Caco-2 (cell line): ENCODE measurements at regions not wholly inside any gene's neighbourhood (a gene's known extent, or its start where the extent isn't known, plus 50 kb on each side); places are given as distances from the start of the nearest gene placed in this dataset.

Source experiments
- BruUV-seq: library from RNA; stranded (reverse); fragments of 400-500 nt; replicated peaks from 2 replicates; lab custom pipeline; 2021; lab: Mats Ljungman, UMichigan
- CTCF ChIA-PET: fragments of 300-600 bp; sonication (Branson Sonifier 250); formaldehyde crosslinking; loops from one replicate; lab custom pipeline; 2022; ENCODE audit warnings: antibody characterized with exemption; lab: Charles Lee
- POLR2A ChIA-PET: fragments of 300-600 bp; sonication (Branson Sonifier 250); formaldehyde crosslinking; loops from one replicate; lab custom pipeline; 2022; ENCODE audit warnings: antibody characterized with exemption; lab: Charles Lee
- DNase-seq, 2 experiments: peaks; one replicate each; pipeline versions ENCODE4 v3.0.0 to v3.0.0-alpha.2; 2020 to 2022
- H3K27me3 ChIP-seq: replicated peaks from 2 replicates; pipeline ENCODE4 v1.6.0; 2011; ENCODE audit warnings: low read length; ENCODE audit not compliant: control insufficient read depth, insufficient read depth
- H3K36me3 ChIP-seq: 2 replicates; pipeline ENCODE4 v1.5.1; 2011; ENCODE audit warnings: low read length; ENCODE audit not compliant: control insufficient read depth, insufficient read depth
- H3K4me1 ChIP-seq: fragments of 250-450 bp; sonication (Bioruptor Pico); 2 replicates; pipeline ENCODE4 v1.5.1; 2020; ENCODE audit warnings: mild to moderate bottlenecking
- H3K4me3 ChIP-seq: 2 replicates; pipeline ENCODE4 v1.5.1; 2011; ENCODE audit warnings: low read depth, mild to moderate bottlenecking, control low read depth, low read length
- H3K9me3 ChIP-seq: fragments of 250-450 bp; sonication (Bioruptor Pico); 2 replicates; pipeline ENCODE4 v1.5.1; 2020; ENCODE audit warnings: mild to moderate bottlenecking, moderate library complexity
- H3K27ac Mint-ChIP-seq: one replicate; pipeline ENCODE4 v1.8.0; 2022; ENCODE audit warnings: mixed read lengths; ENCODE audit not compliant: unreplicated experiment
- H3K27me3 Mint-ChIP-seq: one replicate; pipeline ENCODE4 v1.8.0; 2022; ENCODE audit warnings: mixed read lengths; ENCODE audit not compliant: insufficient read depth, unreplicated experiment
- H3K36me3 Mint-ChIP-seq: one replicate; pipeline ENCODE4 v1.8.0; 2022; ENCODE audit warnings: mild to moderate bottlenecking, mixed read lengths; ENCODE audit not compliant: insufficient read depth, unreplicated experiment
- H3K4me1 Mint-ChIP-seq: one replicate; pipeline ENCODE4 v1.8.0; 2022; ENCODE audit warnings: low read depth, mixed read lengths; ENCODE audit not compliant: unreplicated experiment
- H3K4me3 Mint-ChIP-seq: one replicate; pipeline ENCODE4 v1.8.0; 2022; ENCODE audit warnings: mild to moderate bottlenecking, moderate library complexity, mixed read lengths; ENCODE audit not compliant: unreplicated experiment
- H3K9me3 Mint-ChIP-seq: one replicate; pipeline ENCODE4 v1.8.0; 2022; ENCODE audit warnings: mixed read lengths; ENCODE audit not compliant: unreplicated experiment
- CTCF ChIP-seq, 2 experiments: fragments of 200-600 bp in 1 of 2; IDR thresholded peaks; 1 replicate in 1 of 2; 2 replicates in 1 of 2; pipeline versions ENCODE4 v1.5.1 to v1.8.0; 2011 to 2022; ENCODE audit warnings: antibody characterized with exemption in 1 of 2, control low read depth in 1 of 2, inconsistent platforms in 1 of 2, low read depth in 1 of 2, low read length in 1 of 2, mild to moderate bottlenecking in 1 of 2, moderate library complexity in 1 of 2; ENCODE audit not compliant: insufficient read depth in 1 of 2, severe bottlenecking in 1 of 2, unreplicated experiment in 1 of 2
- intact Hi-C: fragments of 100-400 bp; cut with micrococcal nuclease; formaldehyde crosslinking; loops from one replicate; pipeline ENCODE4 v1.10.0; 2022; ENCODE audit not compliant: unreplicated experiment

DNA sequence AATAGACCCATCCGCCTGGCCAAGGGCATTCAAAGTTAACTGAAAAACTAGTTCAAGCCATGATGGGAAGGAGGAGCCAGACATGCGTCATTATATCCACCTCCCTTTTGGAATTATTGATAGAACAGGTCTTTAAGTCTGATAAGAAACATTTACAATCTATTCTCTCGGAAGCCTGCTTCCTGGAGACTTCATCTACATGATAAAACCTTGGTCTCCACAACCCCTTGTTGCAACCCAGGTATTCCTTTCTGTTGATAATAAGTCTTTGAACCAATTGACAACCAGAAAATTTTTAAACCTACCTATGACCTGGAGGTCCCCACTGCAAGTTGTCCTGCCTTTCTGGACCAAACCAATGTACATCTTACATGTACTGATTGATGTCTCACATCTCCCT, 451.3 kb downstream of the NAF1 start:
- H3K4me3 ChIP-seq = no peak overlapping the region
- Mint-ChIP-seq H3K9me3 (peaks cover 18% of the 10 kb centered on the region), H3K4me3 (no peak overlapping the region), H3K36me3 (no peaks in the 10 kb centered on the region), H3K4me1 (no peaks in the 10 kb centered on the region), H3K27me3 (peaks cover 6% of the 10 kb centered on the region), H3K27ac (no peak overlapping the region)
- ChIA-PET POLR2A (no interaction called here), CTCF (no interaction called here)
- H3K27me3 ChIP-seq = no peaks in the 10 kb centered on the region
- H3K36me3 ChIP-seq = no peaks in the 10 kb centered on the region
- intact Hi-C loops = no loop called here
- DNase-seq = no peak
- TF ChIP-seq CTCF (IDR thresholded peaks at IDR 0.05; ENCODE audit: insufficient read depth in 1 of 2, low read depth in 1 of 2, low read length in 1 of 2, severe bottlenecking in 1 of 2, unreplicated experiment in 1 of 2) = no peak
- no TSS peak for BruUV-seq
- H3K9me3 ChIP-seq = no peaks in the 10 kb centered on the region
- no peaks in the 10 kb centered on the region for H3K4me1 ChIP-seq

DNA sequence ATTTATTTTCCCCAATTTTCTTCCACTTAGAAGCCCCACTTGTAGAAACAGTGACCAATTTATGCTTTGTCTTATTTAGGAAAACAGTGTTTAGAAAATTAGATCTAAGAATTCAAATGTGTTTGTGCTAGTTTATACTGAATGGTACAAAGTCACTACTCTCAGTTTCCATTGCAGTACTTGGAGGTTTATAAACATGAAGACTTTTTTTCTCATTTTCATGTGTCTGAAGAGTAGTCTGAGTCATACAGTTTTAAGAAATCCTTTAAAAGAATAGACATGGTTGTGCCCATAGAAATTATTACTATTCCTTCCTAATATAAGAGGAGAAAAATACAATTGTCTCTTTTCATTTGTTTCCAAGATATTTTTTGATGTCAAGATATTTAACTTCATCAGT, 458.7 kb downstream of the NAF1 start:
- no TSS peak for BruUV-seq
- Mint-ChIP-seq H3K4me1 (no peaks in the 10 kb centered on the region), H3K27me3 (no peaks in the 10 kb centered on the region), H3K27ac (no peak overlapping the region), H3K9me3 (peaks cover 23% of the 10 kb centered on the region), H3K36me3 (no peaks in the 10 kb centered on the region), H3K4me3 (no peak overlapping the region)
- POLR2A ChIA-PET = no interaction called here
- intact Hi-C loops = no loop called here
- no peak overlapping the region for H3K4me3 ChIP-seq
- no peak for TF ChIP-seq CTCF (IDR thresholded peaks at IDR 0.05; ENCODE audit: insufficient read depth in 1 of 2, low read depth in 1 of 2, low read length in 1 of 2, severe bottlenecking in 1 of 2, unreplicated experiment in 1 of 2)
- H3K36me3 ChIP-seq = no peaks in the 10 kb centered on the region
- H3K9me3 ChIP-seq = no peaks in the 10 kb centered on the region
- CTCF ChIA-PET = no interaction called here
- H3K4me1 ChIP-seq = no peaks in the 10 kb centered on the region
- no peak for DNase-seq
- no peaks in the 10 kb centered on the region for H3K27me3 ChIP-seq

GRCh38 chr4:162706632-162707031, 460.1 kb downstream of the NAF1 start:
- H3K36me3 ChIP-seq = no peaks in the 10 kb centered on the region
- H3K4me3 Mint-ChIP-seq = no peak overlapping the region
- no peak overlapping the region for H3K4me3 ChIP-seq
- no peaks in the 10 kb centered on the region for H3K27me3 Mint-ChIP-seq
- no peaks in the 10 kb centered on the region for H3K36me3 Mint-ChIP-seq
- H3K9me3 ChIP-seq = no peaks in the 10 kb centered on the region; the same call in 1 of the 2 replicates
- BruUV-seq = no TSS peak
- ChIA-PET CTCF (no interaction called here), POLR2A (no interaction called here)
- no peaks in the 10 kb centered on the region for H3K27me3 ChIP-seq
- DNase-seq = no peak
- TF ChIP-seq CTCF (IDR thresholded peaks at IDR 0.05; ENCODE audit: insufficient read depth in 1 of 2, low read depth in 1 of 2, low read length in 1 of 2, severe bottlenecking in 1 of 2, unreplicated experiment in 1 of 2) = no peak
- no peaks in the 10 kb centered on the region for H3K4me1 ChIP-seq
- no peaks in the 10 kb centered on the region for H3K4me1 Mint-ChIP-seq
- intact Hi-C loops = no loop called here
- H3K27ac Mint-ChIP-seq = no peak overlapping the region
- H3K9me3 Mint-ChIP-seq = peaks cover 14% of the 10 kb centered on the region
